BLaER1 (cell line): ENCODE measurements at regions not wholly inside any gene's neighbourhood (a gene's known extent, or its start where the extent isn't known, plus 50 kb on each side); places are given as distances from the start of the nearest gene placed in this dataset.
A peak's percentile ranks its signal among the peaks of the same experiment; 100 is the strongest.

Source experiments
- H3K27ac ChIP-seq: shearing (Covaris generic); formaldehyde crosslinking; 2 replicates; pipeline ENCODE4 v1.8.1; 2022
- H3K27me3 ChIP-seq: shearing (Covaris generic); formaldehyde crosslinking; 2 replicates; pipeline ENCODE4 v1.8.1; 2022
- H3K36me3 ChIP-seq: shearing (Covaris generic); formaldehyde crosslinking; 2 replicates; pipeline ENCODE4 v1.8.1; 2022
- H3K4me1 ChIP-seq: shearing (Covaris generic); formaldehyde crosslinking; 2 replicates; pipeline ENCODE4 v1.8.1; 2022
- H3K4me2 ChIP-seq: shearing (Covaris generic); formaldehyde crosslinking; 2 replicates; pipeline ENCODE4 v1.8.1; 2022
- H3K4me3 ChIP-seq: shearing (Covaris generic); formaldehyde crosslinking; 2 replicates; pipeline ENCODE4 v1.8.1; 2022
- H3K9ac ChIP-seq: shearing (Covaris generic); formaldehyde crosslinking; 2 replicates; pipeline ENCODE4 v1.8.1; 2022
- H3K9me3 ChIP-seq: shearing (Covaris generic); formaldehyde crosslinking; 2 replicates; pipeline ENCODE4 v1.8.1; 2022
- H4K20me1 ChIP-seq: shearing (Covaris generic); formaldehyde crosslinking; 2 replicates; pipeline ENCODE4 v1.8.1; 2022
- Cebpa-rat ChIP-seq: shearing (Covaris generic); IDR thresholded peaks from 2 replicates; pipeline ENCODE4 v1.8.1; 2022

- Histone ChIP-seq H3K27ac (peak overlapping the region; percentile 50; the same call in 1 of the 2 replicates), H4K20me1 (no peaks in the 10 kb centered on the region), H3K4me3 (no peak overlapping the region), H3K36me3 (no peaks in the 10 kb centered on the region), H3K4me1 (peaks cover 45% of the 10 kb centered on the region), H3K9me3 (peaks cover 8% of the 10 kb centered on the region; the same call in 1 of the 2 replicates), H3K9ac (no peak overlapping the region), H3K27me3 (no peaks in the 10 kb centered on the region), H3K4me2 (peak overlapping the region; percentile 82)
- no peak for TF ChIP-seq Cebpa-rat
Measured at GRCh38 chr7:132697003-132697402, 120.7 kb upstream of the PLXNA4 start.

GRCh38 chr7:132696332-132696731, 120.1 kb upstream of the PLXNA4 start:
- H3K27ac ChIP-seq, result no peak overlapping the region
- H3K27me3 ChIP-seq, result no peaks in the 10 kb centered on the region
- H3K4me2 ChIP-seq, result peak overlapping the region; percentile 82
- H3K36me3 ChIP-seq, result no peaks in the 10 kb centered on the region
- H3K4me1 ChIP-seq, result peaks cover 45% of the 10 kb centered on the region
- no peak overlapping the region for H3K9ac ChIP-seq
- no peak for TF ChIP-seq Cebpa-rat
- H4K20me1 ChIP-seq, result no peaks in the 10 kb centered on the region
- no peak overlapping the region for H3K4me3 ChIP-seq
- H3K9me3 ChIP-seq, result peaks cover 2% of the 10 kb centered on the region; the same call in 1 of the 2 replicates

- Histone ChIP-seq H3K9me3 (peaks cover 2% of the 10 kb centered on the region), H3K36me3 (no peaks in the 10 kb centered on the region), H3K27me3 (no peaks in the 10 kb centered on the region), H3K4me3 (no peak overlapping the region), H3K27ac (no peak overlapping the region), H4K20me1 (no peaks in the 10 kb centered on the region), H3K4me1 (peaks cover 15% of the 10 kb centered on the region), H3K4me2 (no peak overlapping the region), H3K9ac (no peak overlapping the region)
- TF ChIP-seq Cebpa-rat, result no peak
Measured at GRCh38 chr7:132691201-132691600, 114.9 kb upstream of the PLXNA4 start.

- Histone ChIP-seq H3K4me2 (no peak overlapping the region), H3K9ac (no peak overlapping the region), H3K27ac (no peak overlapping the region), H3K36me3 (no peaks in the 10 kb centered on the region), H3K27me3 (no peaks in the 10 kb centered on the region), H3K4me1 (peaks cover 15% of the 10 kb centered on the region), H3K9me3 (peaks cover 13% of the 10 kb centered on the region), H3K4me3 (no peak overlapping the region), H4K20me1 (no peaks in the 10 kb centered on the region)
- TF ChIP-seq Cebpa-rat, result no peak
Measured at GRCh38 chr7:132690174-132690573, 113.9 kb upstream of the PLXNA4 start.

- no peak overlapping the region for H3K4me2 ChIP-seq
- no peak overlapping the region for H3K27ac ChIP-seq
- H3K4me1 ChIP-seq, result peaks cover 2% of the 10 kb centered on the region
- no peaks in the 10 kb centered on the region for H3K36me3 ChIP-seq
- H3K9me3 ChIP-seq, result peaks cover 18% of the 10 kb centered on the region
- TF ChIP-seq Cebpa-rat, result no peak
- no peak overlapping the region for H3K9ac ChIP-seq
- H3K27me3 ChIP-seq, result no peaks in the 10 kb centered on the region
- no peaks in the 10 kb centered on the region for H4K20me1 ChIP-seq
- H3K4me3 ChIP-seq, result no peak overlapping the region
Measured at GRCh38 chr7:132687981-132688383, 111.7 kb upstream of the PLXNA4 start.

DNA sequence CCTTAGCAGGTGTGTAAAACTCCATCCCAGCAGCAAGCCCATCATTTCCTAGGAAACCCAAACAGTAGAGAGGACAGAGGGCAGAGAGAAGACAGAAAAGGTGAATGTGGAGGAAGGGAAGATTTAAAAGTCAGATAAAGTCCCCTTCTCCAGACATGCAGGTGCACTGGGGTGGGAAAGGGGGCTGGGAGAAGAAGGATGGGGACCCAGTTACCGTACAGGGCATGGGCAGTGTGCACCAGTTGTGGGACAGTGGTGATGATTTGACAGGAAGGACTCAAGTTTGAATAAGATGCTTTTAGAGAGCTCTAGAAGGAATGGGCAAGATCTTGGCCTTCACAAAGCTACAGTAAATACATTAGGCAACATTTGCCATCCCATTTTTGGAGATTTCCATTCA, 110.7 kb upstream of the PLXNA4 start:
- no peaks in the 10 kb centered on the region for H4K20me1 ChIP-seq
- no peak overlapping the region for H3K27ac ChIP-seq
- no peak for TF ChIP-seq Cebpa-rat
- no peaks in the 10 kb centered on the region for H3K36me3 ChIP-seq
- H3K4me1 ChIP-seq, result no peaks in the 10 kb centered on the region
- peaks cover 18% of the 10 kb centered on the region for H3K9me3 ChIP-seq
- no peak overlapping the region for H3K4me3 ChIP-seq
- H3K4me2 ChIP-seq, result no peak overlapping the region
- H3K27me3 ChIP-seq, result no peaks in the 10 kb centered on the region
- no peak overlapping the region for H3K9ac ChIP-seq

DNA sequence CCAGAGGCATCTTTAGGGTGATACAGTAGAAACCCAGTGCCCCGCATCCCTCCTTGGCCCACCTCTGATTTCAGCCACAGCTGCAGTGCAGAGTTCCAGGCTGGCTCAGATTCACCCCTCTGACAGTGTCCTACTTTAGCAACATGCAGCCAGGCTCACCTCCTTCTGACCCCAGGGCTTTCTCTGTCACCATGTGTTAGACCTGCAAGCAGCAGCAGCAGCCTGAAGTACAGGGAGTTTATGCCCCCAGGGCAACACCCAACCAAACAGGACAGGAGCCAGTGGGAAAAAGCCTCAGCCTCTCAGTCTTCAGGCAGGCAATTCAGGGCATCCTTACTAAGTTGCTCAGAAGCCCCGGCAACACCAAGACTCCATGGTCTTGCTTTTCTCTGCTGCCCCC, 109.0 kb upstream of the PLXNA4 start:
- no peaks in the 10 kb centered on the region for H3K4me1 ChIP-seq
- no peak overlapping the region for H3K4me2 ChIP-seq
- no peak overlapping the region for H3K27ac ChIP-seq
- no peak overlapping the region for H3K9ac ChIP-seq
- H3K36me3 ChIP-seq, result no peaks in the 10 kb centered on the region
- H3K9me3 ChIP-seq, result peaks cover 18% of the 10 kb centered on the region
- H3K4me3 ChIP-seq, result no peak overlapping the region
- no peak for TF ChIP-seq Cebpa-rat
- no peaks in the 10 kb centered on the region for H3K27me3 ChIP-seq
- no peaks in the 10 kb centered on the region for H4K20me1 ChIP-seq

DNA sequence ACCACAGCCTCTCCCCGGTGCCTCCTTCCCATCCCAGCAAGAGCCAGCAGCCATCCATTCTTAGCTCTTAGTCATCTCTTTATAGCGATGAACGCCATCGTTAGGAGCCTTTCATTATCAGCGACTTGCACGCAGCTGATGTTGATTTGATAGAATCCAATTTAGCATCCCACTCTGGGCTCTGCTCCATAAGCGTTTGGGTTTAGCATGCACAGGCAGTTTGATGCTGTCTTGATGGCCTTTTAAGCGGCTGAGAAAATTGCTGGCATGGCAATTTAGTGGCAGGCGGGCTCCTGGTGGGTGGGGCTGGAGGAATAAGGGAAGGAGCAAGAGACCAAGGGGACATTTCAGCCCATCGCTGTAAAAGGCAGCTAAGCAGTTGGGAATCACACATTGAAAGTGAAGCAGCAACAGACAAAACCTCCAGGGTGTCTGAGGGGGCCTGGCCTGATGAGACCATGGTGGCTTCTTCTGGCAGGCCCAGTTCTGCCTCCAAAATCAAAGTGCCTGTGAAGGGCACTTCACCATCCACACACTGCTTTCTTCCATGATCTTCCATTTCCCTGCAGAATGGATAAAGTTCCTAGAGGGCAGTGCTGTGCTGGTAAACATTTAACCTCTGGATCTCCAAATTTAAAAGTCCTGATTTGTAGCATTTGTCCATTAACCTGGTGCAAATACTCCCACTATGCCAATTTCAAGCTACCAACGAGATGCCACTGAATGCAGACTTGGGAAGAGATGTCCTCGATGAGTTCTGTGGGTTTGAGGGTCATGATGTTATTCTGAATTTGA, 107.8 kb upstream of the PLXNA4 start:
- H3K4me2 ChIP-seq, result no peak overlapping the region
- H3K27me3 ChIP-seq, result no peaks in the 10 kb centered on the region
- no peaks in the 10 kb centered on the region for H3K36me3 ChIP-seq
- no peak for TF ChIP-seq Cebpa-rat
- H3K9me3 ChIP-seq, result peaks cover 18% of the 10 kb centered on the region
- H3K27ac ChIP-seq, result no peak overlapping the region
- no peak overlapping the region for H3K4me3 ChIP-seq
- no peaks in the 10 kb centered on the region for H4K20me1 ChIP-seq
- H3K4me1 ChIP-seq, result no peaks in the 10 kb centered on the region
- no peak overlapping the region for H3K9ac ChIP-seq

DNA sequence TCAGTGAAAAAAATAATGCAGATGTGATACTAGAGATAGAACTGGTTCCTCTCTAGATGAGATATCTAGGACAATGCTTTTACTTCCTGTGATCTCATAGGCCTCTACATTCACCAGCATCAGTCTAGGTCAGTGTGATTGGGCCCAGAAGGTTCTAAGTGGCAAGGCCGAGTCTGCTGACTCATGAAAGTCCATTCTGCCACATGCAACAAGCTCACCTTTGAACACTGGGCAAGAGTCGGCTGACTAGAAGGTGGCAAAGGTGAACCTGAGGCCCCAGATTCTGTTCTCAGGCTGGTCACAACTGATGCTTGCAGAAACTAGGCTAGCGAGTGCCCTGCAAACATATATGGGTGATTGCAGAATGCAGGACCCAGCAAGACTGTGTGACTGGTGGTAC, 105.7 kb upstream of the PLXNA4 start:
- H3K27me3 ChIP-seq, result no peaks in the 10 kb centered on the region
- no peak overlapping the region for H3K27ac ChIP-seq
- H3K9me3 ChIP-seq, result peaks cover 18% of the 10 kb centered on the region
- H3K4me1 ChIP-seq, result no peaks in the 10 kb centered on the region
- TF ChIP-seq Cebpa-rat, result no peak
- no peaks in the 10 kb centered on the region for H4K20me1 ChIP-seq
- H3K9ac ChIP-seq, result no peak overlapping the region
- H3K36me3 ChIP-seq, result no peaks in the 10 kb centered on the region
- H3K4me3 ChIP-seq, result no peak overlapping the region
- H3K4me2 ChIP-seq, result no peak overlapping the region

- Histone ChIP-seq H3K4me1 (no peaks in the 10 kb centered on the region), H3K4me2 (no peak overlapping the region), H3K36me3 (no peaks in the 10 kb centered on the region), H3K27ac (no peak overlapping the region), H3K9me3 (peaks cover 10% of the 10 kb centered on the region; the same call in 1 of the 2 replicates), H3K4me3 (no peak overlapping the region), H3K27me3 (no peaks in the 10 kb centered on the region), H4K20me1 (no peaks in the 10 kb centered on the region), H3K9ac (no peak overlapping the region)
- no peak for TF ChIP-seq Cebpa-rat
Measured at GRCh38 chr7:132680590-132680989, 104.3 kb upstream of the PLXNA4 start.
